A549 (cell line): ENCODE measurements at regions not wholly inside any gene's neighbourhood (a gene's known extent, or its start where the extent isn't known, plus 50 kb on each side); places are given as distances from the start of the nearest gene placed in this dataset.

Experiments used
- ATAC-seq, 2 experiments: fragments of 200-7000 bp in 1 of 2; fragments of >200 bp in 1 of 2; cut with Nextera tagmentation in 1 of 2; cut with Tn5 transposase in 1 of 2; 3 replicates each; pipeline versions ENCODE4 v1.8.0 to v1.9.1; 2018 to 2020; ENCODE audit warnings: mild to moderate bottlenecking in 1 of 2, moderate library complexity in 1 of 2
- CTCF ChIA-PET: fragments of 300-600 bp; sonication (Branson Sonifier 250); formaldehyde crosslinking; extraction: SDS; loops from one replicate; lab custom pipeline; 2021; ENCODE audit warnings: antibody characterized with exemption, inconsistent platforms; lab: Yijun Ruan, JAX
- POLR2A ChIA-PET: fragments of 350-600 bp; formaldehyde crosslinking; extraction: SDS; loops from one replicate; lab custom pipeline; 2021; ENCODE audit warnings: antibody characterized with exemption, inconsistent platforms; lab: Yijun Ruan, JAX
- DNase-seq, 2 experiments: peaks; one replicate each; pipeline versions ENCODE4 v3.0.0 to v3.0.0-alpha.2; 2011 to 2016; ENCODE audit warnings: low read depth in 1 of 2, low spot score in 1 of 2
- FAIRE-seq: peaks from 2 replicates; lab custom pipeline; 2011; peaks lifted over from hg19 to GRCh38; lab: Jason Lieb, UNC
- H3K27ac ChIP-seq, 2 experiments: fragments of >200 bp; sonication (Bioruptor Twin); formaldehyde crosslinking; 3 replicates each; pipeline ENCODE4 v1.5.1; 2016 to 2017
- H3K4me1 ChIP-seq: fragments of >200 bp; sonication (Bioruptor Twin); formaldehyde crosslinking; 3 replicates; pipeline ENCODE4 v1.6.1; 2016
- H3K4me2 ChIP-seq: fragments of >200 bp; sonication (Bioruptor Twin); formaldehyde crosslinking; 3 replicates; pipeline ENCODE4 v1.6.1; 2016
- H3K4me3 ChIP-seq: fragments of >200 bp; sonication (Bioruptor Twin); formaldehyde crosslinking; 3 replicates; pipeline ENCODE4 v1.5.1; 2016
- H3K9me3 ChIP-seq: fragments of >200 bp; sonication (Bioruptor Twin); formaldehyde crosslinking; 3 replicates; pipeline ENCODE4 v1.6.1; 2016
- CBX2 ChIP-seq: fragments of 200-600 bp; sonication (generic); IDR thresholded peaks from 2 replicates; pipeline ENCODE4 v1.6.1; 2016; ENCODE audit warnings: low read depth, mild to moderate bottlenecking, borderline replicate concordance
- CBX8 ChIP-seq: fragments of 200-600 bp; sonication (generic); IDR thresholded peaks from 2 replicates; pipeline ENCODE4 v1.6.1; 2016
- CHD2 ChIP-seq: fragments of 150-350 bp; IDR thresholded peaks from 2 replicates; pipeline ENCODE4 v1.6.1; 2014; ENCODE audit warnings: low read length; ENCODE audit not compliant: partially characterized antibody
- EHMT2 ChIP-seq: fragments of 200-600 bp; sonication (generic); IDR thresholded peaks from 2 replicates; pipeline ENCODE4 v1.6.1; 2016; ENCODE audit warnings: antibody characterized with exemption, low read depth, mild to moderate bottlenecking, moderate library complexity
- EP300 ChIP-seq, 2 experiments: fragments of >200 bp; sonication (Bioruptor Twin); formaldehyde crosslinking; IDR thresholded peaks; 2 replicates in 1 of 2; 3 replicates in 1 of 2; pipeline ENCODE4 v1.6.1; 2016 to 2017
- ESRRA ChIP-seq: fragments of 150-350 bp; IDR thresholded peaks from 2 replicates; pipeline ENCODE4 v1.6.1; 2014; ENCODE audit warnings: mild to moderate bottlenecking, low read length, borderline replicate concordance
- HOXB13 ChIP-seq: fragments of 250-450 bp; sonication (Bioruptor Pico); IDR thresholded peaks from 2 replicates; pipeline ENCODE4 v1.5.0; 2020; ENCODE audit warnings: low read depth, mild to moderate bottlenecking, moderate library complexity
- HOXB5 ChIP-seq: fragments of 250-450 bp; sonication (Bioruptor Pico); IDR thresholded peaks from 2 replicates; pipeline ENCODE4 v1.5.0; 2020; ENCODE audit warnings: mild to moderate bottlenecking, moderate library complexity
- JUN ChIP-seq, 2 experiments: fragments of >200 bp; sonication (Bioruptor Twin); formaldehyde crosslinking; IDR thresholded peaks; 2 replicates in 1 of 2; 3 replicates in 1 of 2; pipeline ENCODE4 v1.6.1; 2016 to 2017
- JUNB ChIP-seq: fragments of >200 bp; sonication (Bioruptor Twin); formaldehyde crosslinking; IDR thresholded peaks from 2 replicates; pipeline ENCODE4 v1.6.1; 2016
- KDM5A ChIP-seq: fragments of 200-600 bp; sonication (generic); IDR thresholded peaks from 2 replicates; pipeline ENCODE4 v1.6.1; 2016; ENCODE audit warnings: antibody characterized with exemption, mild to moderate bottlenecking
- MYC ChIP-seq: IDR thresholded peaks from 2 replicates; pipeline ENCODE4 v1.6.1; 2012; ENCODE audit warnings: mild to moderate bottlenecking, inconsistent platforms, low read length, improper control_type of control experiment, borderline replicate concordance
- NFE2L2 ChIP-seq: fragments of 150-350 bp; conservative IDR thresholded peaks from 2 replicates; pipeline ENCODE4 v1.6.1; 2014; ENCODE audit warnings: low read length
- NPAS2 ChIP-seq: fragments of 250-450 bp; sonication (Bioruptor Pico); IDR thresholded peaks from 2 replicates; pipeline ENCODE4 v1.8.0; 2022; ENCODE audit warnings: mild to moderate bottlenecking, moderate library complexity, borderline replicate concordance
- POLR2A ChIP-seq: IDR thresholded peaks from 2 replicates; pipeline ENCODE4 v1.6.1; 2012; ENCODE audit warnings: mild to moderate bottlenecking, low read length
- RAD21 ChIP-seq, 2 experiments: fragments of >200 bp in 1 of 2; sonication (Bioruptor Twin) in 1 of 2; formaldehyde crosslinking in 1 of 2; IDR thresholded peaks in 1 of 2; conservative IDR thresholded peaks in 1 of 2; 2 replicates in 1 of 2; 3 replicates in 1 of 2; pipeline ENCODE4 v1.6.1; 2012 to 2018; ENCODE audit warnings: inconsistent platforms in 1 of 2
- RARB ChIP-seq: fragments of 250-450 bp; sonication (Bioruptor Pico); IDR thresholded peaks from 2 replicates; pipeline ENCODE4 v1.8.0; 2021; ENCODE audit warnings: mild to moderate bottlenecking, moderate library complexity
- RFX5 ChIP-seq: fragments of 450-650 bp; IDR thresholded peaks from 2 replicates; pipeline ENCODE4 v1.7.1; 2014; ENCODE audit warnings: antibody characterized with exemption, mild to moderate bottlenecking, moderate library complexity
- RNF2 ChIP-seq: fragments of 200-600 bp; sonication (generic); IDR thresholded peaks from 2 replicates; pipeline ENCODE4 v1.6.1; 2016; ENCODE audit warnings: low read depth, mild to moderate bottlenecking, antibody characterized with exemption, moderate library complexity, borderline replicate concordance
- SREBF2 ChIP-seq: fragments of 450-650 bp; IDR thresholded peaks from 2 replicates; pipeline ENCODE4 v1.6.1; 2014; ENCODE audit warnings: mild to moderate bottlenecking, moderate library complexity
- TP53 ChIP-seq: fragments of 250-450 bp; sonication (Bioruptor Pico); IDR thresholded peaks from 2 replicates; pipeline ENCODE4 v1.5.0; 2021; ENCODE audit warnings: mild to moderate bottlenecking, moderate library complexity
- ZC3H11A ChIP-seq: fragments of 450-650 bp; IDR thresholded peaks from 2 replicates; pipeline ENCODE4 v1.6.1; 2014; ENCODE audit warnings: antibody characterized with exemption, mild to moderate bottlenecking
- ZSCAN20 ChIP-seq: fragments of 250-450 bp; sonication (Bioruptor Pico); IDR thresholded peaks from 2 replicates; pipeline ENCODE4 v1.8.0; 2022; ENCODE audit warnings: mild to moderate bottlenecking, moderate library complexity
- WGBS: methylation state at CpG from one replicate; pipeline ENCODE4 v1.1.6; 2017; ENCODE audit errors: missing lambda C conversion rate; 5-methylcytosine and 5-hydroxymethylcytosine counted together
- TF ChIP-seq, protein P1 (sequence below): fragments of 250-450 bp; sonication (Bioruptor Pico); IDR thresholded peaks from 2 replicates; pipeline ENCODE4 v1.5.0; 2021; ENCODE audit warnings: mild to moderate bottlenecking, moderate library complexity, borderline replicate concordance
- TF ChIP-seq, protein P2 (sequence below): IDR thresholded peaks from 2 replicates; pipeline ENCODE4 v1.6.1; 2012
- TF ChIP-seq, protein P3 (sequence below): fragments of 450-650 bp; IDR thresholded peaks from 2 replicates; pipeline ENCODE4 v1.6.1; 2014; ENCODE audit warnings: antibody characterized with exemption
- TF ChIP-seq, protein P4 (sequence below): IDR thresholded peaks from 2 replicates; pipeline ENCODE4 v1.6.1; 2012
- TF ChIP-seq, protein P5 (sequence below): fragments of >200 bp; sonication (Bioruptor Twin); formaldehyde crosslinking; IDR thresholded peaks from 3 replicates; pipeline ENCODE4 v1.5.1; 2016

DNA sequence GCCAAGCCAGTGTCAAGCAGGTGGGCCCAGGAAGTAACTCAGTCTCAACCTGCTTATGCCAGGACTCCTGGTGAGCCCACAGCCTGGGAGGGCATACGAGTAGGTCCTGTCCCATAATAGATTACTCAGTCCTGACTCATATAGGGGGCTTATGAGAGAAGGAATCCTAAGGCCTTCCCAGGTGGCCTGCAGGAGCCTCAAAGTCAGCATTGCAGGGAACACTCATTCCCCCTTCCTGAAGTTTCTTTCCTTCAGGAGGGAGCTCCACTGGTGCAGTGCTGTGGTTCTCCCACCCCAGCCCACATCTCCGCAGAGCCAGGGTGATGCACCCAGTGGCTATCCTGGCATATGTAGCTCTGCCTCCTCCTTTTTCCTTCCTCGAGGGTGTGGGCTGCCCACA lies 137.3 kb downstream of the ZIC5 start:
- no peak for DNase-seq
- no peak for ATAC-seq
- no peak overlapping the region for H3K4me2 ChIP-seq
- 33% methylated on average over 3 of the region's 3 CpGs for WGBS
- H3K4me1 ChIP-seq = no peaks in the 10 kb centered on the region
- ChIA-PET CTCF (no interaction called here), POLR2A (no interaction called here)
- H3K4me3 ChIP-seq = no peak overlapping the region
- no peaks in the 10 kb centered on the region for H3K9me3 ChIP-seq
- TF ChIP-seq, protein P1, sequence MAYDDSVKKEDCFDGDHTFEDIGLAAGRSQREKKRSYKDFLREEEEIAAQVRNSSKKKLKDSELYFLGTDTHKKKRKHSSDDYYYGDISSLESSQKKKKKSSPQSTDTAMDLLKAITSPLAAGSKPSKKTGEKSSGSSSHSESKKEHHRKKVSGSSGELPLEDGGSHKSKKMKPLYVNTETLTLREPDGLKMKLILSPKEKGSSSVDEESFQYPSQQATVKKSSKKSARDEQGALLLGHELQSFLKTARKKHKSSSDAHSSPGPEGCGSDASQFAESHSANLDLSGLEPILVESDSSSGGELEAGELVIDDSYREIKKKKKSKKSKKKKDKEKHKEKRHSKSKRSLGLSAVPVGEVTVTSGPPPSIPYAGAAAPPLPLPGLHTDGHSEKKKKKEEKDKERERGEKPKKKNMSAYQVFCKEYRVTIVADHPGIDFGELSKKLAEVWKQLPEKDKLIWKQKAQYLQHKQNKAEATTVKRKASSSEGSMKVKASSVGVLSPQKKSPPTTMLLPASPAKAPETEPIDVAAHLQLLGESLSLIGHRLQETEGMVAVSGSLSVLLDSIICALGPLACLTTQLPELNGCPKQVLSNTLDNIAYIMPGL (CRISPR knock-in tag) = no peak
- TF ChIP-seq ZC3H11A = no peak
- no peak for TF ChIP-seq MYC
- no peak for TF ChIP-seq CHD2
- no peak for FAIRE-seq
- no peak overlapping the region for H3K27ac ChIP-seq

DNA sequence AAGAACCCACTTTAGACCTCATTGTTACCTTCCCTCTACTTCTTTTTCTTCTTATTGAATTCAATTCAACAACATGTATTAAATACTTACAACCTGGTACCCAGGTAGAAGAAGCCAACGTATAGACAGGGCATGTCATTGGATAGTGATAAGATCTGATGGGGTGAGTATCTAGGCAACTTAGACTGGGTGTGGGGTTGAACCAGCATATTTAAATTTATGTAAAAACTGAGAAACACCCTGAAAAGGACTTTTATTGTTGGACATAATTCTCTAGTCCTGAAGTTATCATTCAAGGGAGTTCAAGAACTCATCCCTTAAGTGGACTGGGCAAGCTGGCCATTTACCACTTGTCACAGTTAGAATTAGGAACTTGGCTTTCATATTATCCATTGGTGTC lies 139.2 kb downstream of the ZIC5 start:
- no peak for DNase-seq
- FAIRE-seq = no peak
- Histone ChIP-seq H3K4me3 (no peak overlapping the region), H3K4me2 (no peak overlapping the region), H3K9me3 (no peaks in the 10 kb centered on the region), H3K4me1 (no peaks in the 10 kb centered on the region), H3K27ac (no peak overlapping the region)
- POLR2A ChIA-PET = no interaction called here
- 39% methylated on average over 1 of the region's 1 CpG for WGBS
- CTCF ChIA-PET = no interaction called here
- no peak for ATAC-seq
- no peak for TF ChIP-seq JUN (IDR thresholded peaks at IDR 0.05)
- TF ChIP-seq, protein P2, sequence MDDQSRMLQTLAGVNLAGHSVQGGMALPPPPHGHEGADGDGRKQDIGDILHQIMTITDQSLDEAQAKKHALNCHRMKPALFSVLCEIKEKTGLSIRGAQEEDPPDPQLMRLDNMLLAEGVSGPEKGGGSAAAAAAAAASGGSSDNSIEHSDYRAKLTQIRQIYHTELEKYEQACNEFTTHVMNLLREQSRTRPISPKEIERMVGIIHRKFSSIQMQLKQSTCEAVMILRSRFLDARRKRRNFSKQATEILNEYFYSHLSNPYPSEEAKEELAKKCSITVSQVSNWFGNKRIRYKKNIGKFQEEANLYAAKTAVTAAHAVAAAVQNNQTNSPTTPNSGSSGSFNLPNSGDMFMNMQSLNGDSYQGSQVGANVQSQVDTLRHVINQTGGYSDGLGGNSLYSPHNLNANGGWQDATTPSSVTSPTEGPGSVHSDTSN = no peak
- TF ChIP-seq EHMT2 = no peak
- no peak for TF ChIP-seq RAD21 (conservative IDR thresholded peaks at IDR 0.05 in 1 of 2, IDR thresholded peaks at IDR 0.05 in 1 of 2)
- TF ChIP-seq EP300 (IDR thresholded peaks at IDR 0.05) = no peak
- TF ChIP-seq, protein P3, sequence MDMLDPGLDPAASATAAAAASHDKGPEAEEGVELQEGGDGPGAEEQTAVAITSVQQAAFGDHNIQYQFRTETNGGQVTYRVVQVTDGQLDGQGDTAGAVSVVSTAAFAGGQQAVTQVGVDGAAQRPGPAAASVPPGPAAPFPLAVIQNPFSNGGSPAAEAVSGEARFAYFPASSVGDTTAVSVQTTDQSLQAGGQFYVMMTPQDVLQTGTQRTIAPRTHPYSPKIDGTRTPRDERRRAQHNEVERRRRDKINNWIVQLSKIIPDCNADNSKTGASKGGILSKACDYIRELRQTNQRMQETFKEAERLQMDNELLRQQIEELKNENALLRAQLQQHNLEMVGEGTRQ = no peak
- no peak for TF ChIP-seq HOXB5 (CRISPR knock-in tag)
- no peak for TF ChIP-seq RARB (CRISPR knock-in tag)
- TF ChIP-seq, protein P4, sequence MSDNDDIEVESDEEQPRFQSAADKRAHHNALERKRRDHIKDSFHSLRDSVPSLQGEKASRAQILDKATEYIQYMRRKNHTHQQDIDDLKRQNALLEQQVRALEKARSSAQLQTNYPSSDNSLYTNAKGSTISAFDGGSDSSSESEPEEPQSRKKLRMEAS = no peak
- TF ChIP-seq NFE2L2 = no peak
- no peak for TF ChIP-seq JUNB

DNA sequence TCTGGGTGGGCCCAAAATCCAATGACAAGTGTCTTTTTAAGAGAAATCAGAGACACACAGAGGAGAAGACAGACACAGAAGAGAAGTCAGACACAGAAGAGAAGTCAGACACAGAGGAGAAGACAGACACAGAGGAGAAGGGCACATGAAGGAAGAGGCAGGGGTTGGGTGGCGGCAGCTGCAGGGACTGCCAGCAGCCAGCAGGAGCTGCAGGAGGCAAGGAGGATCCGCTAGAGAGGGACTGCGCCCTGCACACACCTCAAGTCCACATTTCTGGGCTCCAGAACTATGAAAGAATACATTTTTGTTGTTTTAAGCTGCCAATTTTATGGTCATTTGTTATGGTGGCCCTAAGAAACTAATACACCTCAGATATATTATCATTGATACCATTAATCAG lies 140.6 kb downstream of the ZIC5 start:
- no peak for ATAC-seq
- CTCF ChIA-PET = no interaction called here
- H3K9me3 ChIP-seq = no peaks in the 10 kb centered on the region

More for the DNA sequence above, 140.6 kb downstream of the ZIC5 start:
- Histone ChIP-seq H3K4me2 (no peak overlapping the region), H3K27ac (no peak overlapping the region), H3K4me3 (no peak overlapping the region), H3K4me1 (no peaks in the 10 kb centered on the region)
- TF ChIP-seq KDM5A (no peak), CHD2 (no peak), TP53 (CRISPR knock-in tag) (no peak), JUNB (no peak), NFE2L2 (no peak), ZSCAN20 (no peak), CBX8 (no peak), POLR2A (no peak), MYC (no peak), ESRRA (no peak), NPAS2 (CRISPR knock-in tag) (no peak), RNF2 (no peak), RFX5 (no peak), HOXB13 (CRISPR knock-in tag) (no peak), CBX2 (no peak), SREBF2 (no peak)
- TF ChIP-seq, protein P5, sequence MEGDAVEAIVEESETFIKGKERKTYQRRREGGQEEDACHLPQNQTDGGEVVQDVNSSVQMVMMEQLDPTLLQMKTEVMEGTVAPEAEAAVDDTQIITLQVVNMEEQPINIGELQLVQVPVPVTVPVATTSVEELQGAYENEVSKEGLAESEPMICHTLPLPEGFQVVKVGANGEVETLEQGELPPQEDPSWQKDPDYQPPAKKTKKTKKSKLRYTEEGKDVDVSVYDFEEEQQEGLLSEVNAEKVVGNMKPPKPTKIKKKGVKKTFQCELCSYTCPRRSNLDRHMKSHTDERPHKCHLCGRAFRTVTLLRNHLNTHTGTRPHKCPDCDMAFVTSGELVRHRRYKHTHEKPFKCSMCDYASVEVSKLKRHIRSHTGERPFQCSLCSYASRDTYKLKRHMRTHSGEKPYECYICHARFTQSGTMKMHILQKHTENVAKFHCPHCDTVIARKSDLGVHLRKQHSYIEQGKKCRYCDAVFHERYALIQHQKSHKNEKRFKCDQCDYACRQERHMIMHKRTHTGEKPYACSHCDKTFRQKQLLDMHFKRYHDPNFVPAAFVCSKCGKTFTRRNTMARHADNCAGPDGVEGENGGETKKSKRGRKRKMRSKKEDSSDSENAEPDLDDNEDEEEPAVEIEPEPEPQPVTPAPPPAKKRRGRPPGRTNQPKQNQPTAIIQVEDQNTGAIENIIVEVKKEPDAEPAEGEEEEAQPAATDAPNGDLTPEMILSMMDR = no peak
- 70% methylated on average over 3 of the region's 3 CpGs for WGBS
- DNase-seq = no peak
- POLR2A ChIA-PET = no interaction called here
- FAIRE-seq = no peak
